Uterus (tissue), 3 donors: ENCODE measurements at regions not wholly inside any gene's neighbourhood (a gene's known extent, or its start where the extent isn't known, plus 50 kb on each side); places are given as distances from the start of the nearest gene placed in this dataset.
"Not testable (repeated sequence)": the region's sequence is repeated elsewhere in the genome, so short reads cannot be mapped to it uniquely, and the experiment has no call there.

ENCODE experiments used
- DNase-seq, 2 donors: peaks; one replicate each; pipeline ENCODE4 v3.0.0-alpha.2; 2019 to 2020
- H3K27ac ChIP-seq, 2 donors: fragments of 200-600 bp; sonication (generic); 1 replicate in 1 of 2; 2 replicates in 1 of 2; pipeline ENCODE4 v1.5.1; 2016 to 2018
- H3K27me3 ChIP-seq, 2 donors: fragments of 200-600 bp; sonication (generic); one replicate each; pipeline ENCODE4 v1.5.1; 2018 to 2019; ENCODE audit warnings: control low read depth in 1 of 2
- H3K36me3 ChIP-seq, 2 donors: fragments of 200-600 bp; sonication (generic); one replicate each; pipeline ENCODE4 v1.5.1; 2019; ENCODE audit warnings: control low read depth in 1 of 2
- H3K4me1 ChIP-seq, 2 donors: fragments of 200-600 bp; sonication (generic); one replicate each; pipeline ENCODE4 v1.5.1; 2018 to 2019; ENCODE audit warnings: control low read depth in 1 of 2
- H3K4me3 ChIP-seq, 2 donors: fragments of 200-600 bp; sonication (generic); 1 replicate in 1 of 2; 2 replicates in 1 of 2; pipeline ENCODE4 v1.5.1; 2018 to 2019; ENCODE audit warnings: mild to moderate bottlenecking in 1 of 2
- H3K9me3 ChIP-seq, 2 donors: fragments of 200-600 bp; sonication (generic); one replicate each; pipeline ENCODE4 v1.5.1; 2019; ENCODE audit warnings: control low read depth in 1 of 2
- CTCF ChIP-seq, 4 experiments: fragments of 200-600 bp in 2 of 4; fragments of 450-650 bp in 2 of 4; sonication (generic) in 2 of 4; IDR thresholded peaks; one replicate each; pipeline ENCODE4 v1.5.1; 2016 to 2019; ENCODE audit warnings: antibody characterized with exemption in 4 of 4, mild to moderate bottlenecking in 2 of 4, moderate library complexity in 1 of 4
- POLR2A ChIP-seq, 2 donors: fragments of 450-650 bp; IDR thresholded peaks; one replicate each; pipeline ENCODE4 v1.6.1; 2016; ENCODE audit warnings: antibody characterized with exemption in 2 of 2, mild to moderate bottlenecking in 1 of 2, moderate library complexity in 1 of 2
- intact Hi-C: fragments of 100-400 bp; cut with DNase I; formaldehyde crosslinking; loops from one replicate; pipeline ENCODE4 v1.15.1; 2023; ENCODE audit warnings: low total_unique reads
- donor health status: DM: yes; HTN: yes; CAD: no.

GRCh38 chr5:105872569-105873270 is 1798.0 kb downstream of the EFNA5 start:
- no peaks in the 10 kb centered on the region for H3K27me3 ChIP-seq
- no peak overlapping the region for H3K4me3 ChIP-seq
- H3K36me3 ChIP-seq, result no peaks in the 10 kb centered on the region
- TF ChIP-seq POLR2A (IDR thresholded peaks at IDR 0.05) (no peak), CTCF (IDR thresholded peaks at IDR 0.05) (no peak)
- H3K4me1 ChIP-seq, result no peaks in the 10 kb centered on the region
- no peak for DNase-seq
- intact Hi-C loops, result no loop called here
- H3K27ac ChIP-seq, result no peak overlapping the region
- no peaks in the 10 kb centered on the region for H3K9me3 ChIP-seq

GRCh38 chr5:105868038-105868780 is 1802.5 kb downstream of the EFNA5 start:
- no peak overlapping the region for H3K4me3 ChIP-seq
- no peaks in the 10 kb centered on the region for H3K9me3 ChIP-seq
- no peaks in the 10 kb centered on the region for H3K4me1 ChIP-seq
- no peak for DNase-seq
- no peaks in the 10 kb centered on the region for H3K27me3 ChIP-seq
- no peaks in the 10 kb centered on the region for H3K36me3 ChIP-seq
- intact Hi-C loops, result no loop called here
- no peak overlapping the region for H3K27ac ChIP-seq
- TF ChIP-seq CTCF (IDR thresholded peaks at IDR 0.05) (no peak), POLR2A (IDR thresholded peaks at IDR 0.05) (no peak)

GRCh38 chr5:105865834-105866233 is 1804.9 kb downstream of the EFNA5 start:
- H3K4me1 ChIP-seq, result no peaks in the 10 kb centered on the region
- intact Hi-C loops, result no loop called here
- no peaks in the 10 kb centered on the region for H3K9me3 ChIP-seq
- H3K27me3 ChIP-seq, result no peaks in the 10 kb centered on the region
- no peak overlapping the region for H3K4me3 ChIP-seq
- TF ChIP-seq POLR2A (IDR thresholded peaks at IDR 0.05), result no peak
- no peak for TF ChIP-seq CTCF (IDR thresholded peaks at IDR 0.05)
- no peaks in the 10 kb centered on the region for H3K36me3 ChIP-seq
- DNase-seq, result no peak
- H3K27ac ChIP-seq, result no peak overlapping the region

GRCh38 chr5:105859350-105859749 is 1811.4 kb downstream of the EFNA5 start:
- H3K27ac ChIP-seq, DNase-seq, H3K9me3 ChIP-seq, intact Hi-C loops, H3K4me1 ChIP-seq, H3K27me3 ChIP-seq, H3K4me3 ChIP-seq, H3K36me3 ChIP-seq: not testable (repeated sequence)

- Histone ChIP-seq H3K27ac (no peak overlapping the region), H3K9me3 (no peaks in the 10 kb centered on the region), H3K27me3 (no peaks in the 10 kb centered on the region), H3K4me1 (no peaks in the 10 kb centered on the region), H3K4me3 (no peak overlapping the region), H3K36me3 (no peaks in the 10 kb centered on the region)
- intact Hi-C loops, result no loop called here
- DNase-seq, result no peak
- no peak for TF ChIP-seq CTCF (IDR thresholded peaks at IDR 0.05)
- TF ChIP-seq POLR2A (IDR thresholded peaks at IDR 0.05), result no peak
Observed at GRCh38 chr5:105849701-105850100, 1821.0 kb downstream of the EFNA5 start.
